GM12892 (cell line): ENCODE measurements at regions not wholly inside any gene's neighbourhood (a gene's known extent, or its start where the extent isn't known, plus 50 kb on each side); places are given as distances from the start of the nearest gene placed in this dataset.

Experiments
- POLR2AphosphoS5 ChIP-seq: IDR thresholded peaks from 2 replicates; pipeline ENCODE4 v1.6.1; 2011; ENCODE audit warnings: low read depth, low read length, control low read depth
- TAF1 ChIP-seq: IDR thresholded peaks from 2 replicates; pipeline ENCODE4 v1.6.1; 2011; ENCODE audit warnings: low read depth, mild to moderate bottlenecking, control low read depth, low read length, borderline replicate concordance

DNA sequence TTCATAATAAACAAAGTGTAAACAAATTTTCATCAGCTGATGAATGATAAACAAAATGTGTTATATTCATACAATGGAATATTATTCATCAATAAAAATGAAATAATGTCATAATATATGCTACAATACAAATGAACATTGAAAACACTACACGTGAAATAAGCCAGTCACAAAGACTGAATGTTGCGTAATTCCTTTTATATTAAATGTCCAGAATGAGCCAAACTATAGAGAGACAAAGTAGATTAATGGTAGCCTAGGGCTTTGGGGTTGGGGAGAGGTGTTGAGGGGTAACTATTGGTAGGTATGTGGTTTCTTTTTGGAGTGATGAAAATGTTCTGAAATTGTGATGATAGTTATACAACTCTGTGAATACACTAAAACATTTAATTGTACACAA, 292.9 kb upstream of the PDZRN3 start:
- no peak for TF ChIP-seq POLR2AphosphoS5
- no peak for TF ChIP-seq TAF1
